ENCODE measurements at regions not wholly inside any gene's neighbourhood (a gene's known extent, or its start where the extent isn't known, plus 50 kb on each side); places are given as distances from the start of the nearest gene placed in this dataset.

- TF ChIP-seq CTCF (conservative IDR thresholded peaks at IDR 0.05 in 1 of 2, IDR thresholded peaks at IDR 0.05 in 1 of 2; ENCODE audit: extremely low read depth in 1 of 2, insufficient read depth in 1 of 2, low read depth in 1 of 2, low read length in 2 of 2) (no peak), EZH2 (IDR thresholded peaks at IDR 0.05; ENCODE audit: borderline replicate concordance, low read length) (no peak)
These were observed 852.4 kb upstream of the ADAMTS5 start for GRCh38 chr21:27819299-27819698.
